ENCODE measurements at regions not wholly inside any gene's neighbourhood (a gene's known extent, or its start where the extent isn't known, plus 50 kb on each side); places are given as distances from the start of the nearest gene placed in this dataset.

GRCh38 chrX:40168480-40169011 is 70.8 kb upstream of the BCOR start:
- no peak for TF ChIP-seq PREB (CRISPR knock-in tag; IDR thresholded peaks at IDR 0.05)
- no peak for TF ChIP-seq CSRNP2 (CRISPR knock-in tag; conservative IDR thresholded peaks at IDR 0.05; ENCODE audit: low read depth)
- no peak for TF ChIP-seq YY1 (IDR thresholded peaks at IDR 0.05; ENCODE audit: insufficient read depth, insufficient replicate concordance, low read depth, low read length)
- no peak for TF ChIP-seq TCF12 (IDR thresholded peaks at IDR 0.05)
- no peak for TF ChIP-seq TCF12 (CRISPR knock-in tag; IDR thresholded peaks at IDR 0.05)

All from HepG2 (cell line).